ENCODE measurements at regions not wholly inside any gene's neighbourhood (a gene's known extent, or its start where the extent isn't known, plus 50 kb on each side); places are given as distances from the start of the nearest gene placed in this dataset.

GRCh38 chr12:83220774-83221173 is 534.1 kb downstream of the TMTC2 start:
- no peaks in the 10 kb centered on the region for H3K36me3 ChIP-seq (ENCODE audit: control insufficient read depth in 2 of 2, extremely low read depth in 1 of 2, insufficient read depth in 2 of 2, low read length in 2 of 2)
- no peak for TF ChIP-seq EZH2 (IDR thresholded peaks at IDR 0.05; ENCODE audit: low read length)
- TF ChIP-seq CTCF (optimal IDR thresholded peaks at IDR 0.05 in 1 of 3, IDR thresholded peaks at IDR 0.05 in 1 of 3, conservative IDR thresholded peaks at IDR 0.05 in 1 of 3; ENCODE audit: extremely low read depth in 1 of 3, insufficient read depth in 2 of 3, low read length in 3 of 3): no peak
- no peaks in the 10 kb centered on the region for H3K79me2 ChIP-seq (ENCODE audit: control insufficient read depth, insufficient read depth, low read length)
- H4K20me1 ChIP-seq (ENCODE audit: control insufficient read depth, extremely low read depth, insufficient read depth, low read length): no peaks in the 10 kb centered on the region
- H2AFZ ChIP-seq (ENCODE audit: control insufficient read depth, low read length): no peak overlapping the region
- no peak for FAIRE-seq
- dilution Hi-C loops (cut with MboI; ENCODE audit: extremely low pct_ligation_motif_present, low sequenced_read_pairs): no loop called here
- no peaks in the 10 kb centered on the region for H3K27me3 ChIP-seq (ENCODE audit: control insufficient read depth, extremely low read depth, insufficient read depth, low read length)
- H3K4me1 ChIP-seq (ENCODE audit: control insufficient read depth, extremely low read depth, insufficient read depth, low read length): no peaks in the 10 kb centered on the region
- H3K27ac ChIP-seq (ENCODE audit: control insufficient read depth, insufficient read depth, low read length): no peak overlapping the region
- H3K4me3 ChIP-seq (ENCODE audit: control insufficient read depth in 2 of 3, extremely low read depth in 1 of 3, insufficient read depth in 2 of 3, low read depth in 1 of 3, low read length in 3 of 3): no peak overlapping the region
- H3K9me1 ChIP-seq (ENCODE audit: control insufficient read depth, extremely low read depth, insufficient read depth, low read length): no peaks in the 10 kb centered on the region
- no peak overlapping the region for H3K9ac ChIP-seq (ENCODE audit: control insufficient read depth, extremely low read depth, insufficient read depth, low read length)
- no peak overlapping the region for H3K4me2 ChIP-seq (ENCODE audit: control insufficient read depth, extremely low read depth, insufficient read depth, low read depth, low read length)
- DNase-seq (ENCODE audit: low read depth, low spot score): no peak
- H3K9me3 ChIP-seq (ENCODE audit: control insufficient read depth, low read depth, low read length): no peaks in the 10 kb centered on the region

GRCh38 chr12:83216230-83216629 is 529.5 kb downstream of the TMTC2 start:
- Histone ChIP-seq H3K4me1 (ENCODE audit: control insufficient read depth, extremely low read depth, insufficient read depth, low read length) (no peaks in the 10 kb centered on the region), H3K4me2 (ENCODE audit: control insufficient read depth, extremely low read depth, insufficient read depth, low read depth, low read length) (no peak overlapping the region), H3K27me3 (ENCODE audit: control insufficient read depth, extremely low read depth, insufficient read depth, low read length) (no peaks in the 10 kb centered on the region), H3K27ac (ENCODE audit: control insufficient read depth, insufficient read depth, low read length) (no peak overlapping the region), H3K9ac (ENCODE audit: control insufficient read depth, extremely low read depth, insufficient read depth, low read length) (no peak overlapping the region), H3K79me2 (ENCODE audit: control insufficient read depth, insufficient read depth, low read length) (no peaks in the 10 kb centered on the region), H3K36me3 (ENCODE audit: control insufficient read depth in 2 of 2, extremely low read depth in 1 of 2, insufficient read depth in 2 of 2, low read length in 2 of 2) (no peaks in the 10 kb centered on the region), H3K9me3 (ENCODE audit: control insufficient read depth, low read depth, low read length) (no peaks in the 10 kb centered on the region), H3K4me3 (ENCODE audit: control insufficient read depth in 2 of 3, extremely low read depth in 1 of 3, insufficient read depth in 2 of 3, low read depth in 1 of 3, low read length in 3 of 3) (no peak overlapping the region), H4K20me1 (ENCODE audit: control insufficient read depth, extremely low read depth, insufficient read depth, low read length) (no peaks in the 10 kb centered on the region), H2AFZ (ENCODE audit: control insufficient read depth, low read length) (no peak overlapping the region), H3K9me1 (ENCODE audit: control insufficient read depth, extremely low read depth, insufficient read depth, low read length) (no peaks in the 10 kb centered on the region)
- FAIRE-seq (no peak), DNase-seq (ENCODE audit: low read depth, low spot score) (no peak)
- TF ChIP-seq CTCF (optimal IDR thresholded peaks at IDR 0.05 in 1 of 3, IDR thresholded peaks at IDR 0.05 in 1 of 3, conservative IDR thresholded peaks at IDR 0.05 in 1 of 3; ENCODE audit: extremely low read depth in 1 of 3, insufficient read depth in 2 of 3, low read length in 3 of 3): no peak
- no peak for TF ChIP-seq EZH2 (IDR thresholded peaks at IDR 0.05; ENCODE audit: low read length)
- dilution Hi-C loops (cut with MboI; ENCODE audit: extremely low pct_ligation_motif_present, low sequenced_read_pairs): no loop called here

All from keratinocyte (primary cell).